Epithelial cell of prostate (primary cell): ENCODE measurements at regions not wholly inside any gene's neighbourhood (a gene's known extent, or its start where the extent isn't known, plus 50 kb on each side); places are given as distances from the start of the nearest gene placed in this dataset.
A peak's percentile ranks its signal among the peaks of the same experiment; 100 is the strongest.

ENCODE experiments used
- DNase-seq: peaks from one replicate; pipeline ENCODE4 v3.0.0-alpha.2; 2011; ENCODE audit warnings: low read depth, low spot score
- H3K27ac ChIP-seq: fragments of 450-650 bp; 2 replicates; pipeline ENCODE4 v1.5.1; 2017; ENCODE audit warnings: mild to moderate bottlenecking

DNA sequence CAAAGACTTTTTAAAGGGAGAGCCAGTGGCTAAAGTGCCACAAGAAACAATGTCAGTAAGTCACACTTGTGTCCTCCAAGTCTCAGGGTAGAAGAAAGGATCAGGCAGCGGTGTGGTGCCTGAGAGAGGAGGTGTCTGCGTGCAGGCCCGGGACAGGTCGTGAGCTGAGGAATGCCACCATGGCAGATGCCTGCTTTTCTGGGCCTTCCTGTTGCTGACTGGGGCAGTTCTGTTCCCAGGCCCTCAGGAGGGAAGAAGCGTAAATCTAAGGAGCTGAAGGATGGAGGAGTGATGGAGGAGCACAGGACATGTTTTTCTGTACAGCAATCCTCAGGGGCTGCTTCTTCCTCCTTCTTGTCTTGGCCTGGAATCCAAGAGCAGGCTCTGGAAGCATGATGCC, 165.8 kb downstream of the ZBTB18 start:
- no peak for DNase-seq
- no peak overlapping the region for H3K27ac ChIP-seq

DNA sequence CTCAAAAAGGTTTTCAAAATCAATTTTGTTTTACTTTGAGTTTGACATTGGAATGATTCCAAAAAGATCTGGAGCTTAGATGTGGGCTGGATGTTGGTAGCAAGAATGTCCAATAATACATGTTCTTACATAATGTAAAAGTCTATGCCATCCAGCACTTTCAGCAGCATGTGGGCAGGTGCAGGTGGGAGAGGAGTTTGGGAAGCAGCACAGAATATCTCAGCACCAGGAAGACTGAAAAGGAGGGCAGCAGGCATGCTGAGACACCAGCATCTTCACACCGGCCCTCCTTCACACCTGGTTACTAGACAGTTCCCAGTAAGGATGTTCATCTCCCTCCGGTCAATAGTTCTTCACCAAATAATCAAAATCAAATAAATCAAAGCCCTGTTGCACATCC, 166.6 kb downstream of the ZBTB18 start:
- no peak for DNase-seq
- H3K27ac ChIP-seq, result no peak overlapping the region

DNA sequence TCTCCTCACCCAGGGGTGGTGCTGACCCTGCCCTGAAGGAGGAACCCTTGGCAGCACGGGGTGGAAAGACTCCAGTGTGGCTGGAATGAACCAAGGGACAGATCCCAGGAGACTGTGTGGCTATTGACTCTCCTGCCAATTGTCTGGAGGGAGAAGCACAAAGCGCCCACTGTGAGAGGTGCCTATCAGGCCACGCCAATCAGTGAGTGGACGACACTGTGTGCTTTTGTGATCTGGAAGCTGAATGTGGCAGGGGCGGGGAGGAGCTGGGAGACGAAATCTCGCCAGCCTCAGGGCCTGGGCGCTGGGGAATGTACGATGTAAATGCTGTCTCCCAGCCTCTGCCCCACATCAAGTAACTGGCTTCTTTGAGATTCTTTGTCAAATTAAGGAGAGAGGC, 167.1 kb downstream of the ZBTB18 start:
- no peak for DNase-seq
- no peak overlapping the region for H3K27ac ChIP-seq

DNA sequence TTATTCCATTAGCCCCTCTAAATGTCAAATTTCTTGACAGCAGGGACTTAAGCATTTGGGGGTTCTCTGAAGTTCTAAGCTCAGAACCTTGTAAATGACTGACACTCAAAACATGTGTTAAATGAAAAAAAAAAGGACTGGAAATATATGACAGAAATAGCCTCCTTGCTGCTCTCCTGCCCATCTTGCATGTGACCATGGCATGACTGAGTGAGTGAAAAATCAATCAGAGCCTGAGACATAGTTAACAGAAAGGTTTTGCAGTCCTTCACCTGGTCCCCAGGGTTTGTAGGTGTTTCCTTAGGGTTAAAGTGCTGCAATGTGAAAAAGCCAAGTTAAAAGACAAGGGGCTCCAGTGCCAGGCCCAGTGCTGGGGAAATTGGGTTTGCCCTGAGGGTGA, 168.1 kb downstream of the ZBTB18 start:
- DNase-seq, result no peak
- H3K27ac ChIP-seq, result no peak overlapping the region

DNA sequence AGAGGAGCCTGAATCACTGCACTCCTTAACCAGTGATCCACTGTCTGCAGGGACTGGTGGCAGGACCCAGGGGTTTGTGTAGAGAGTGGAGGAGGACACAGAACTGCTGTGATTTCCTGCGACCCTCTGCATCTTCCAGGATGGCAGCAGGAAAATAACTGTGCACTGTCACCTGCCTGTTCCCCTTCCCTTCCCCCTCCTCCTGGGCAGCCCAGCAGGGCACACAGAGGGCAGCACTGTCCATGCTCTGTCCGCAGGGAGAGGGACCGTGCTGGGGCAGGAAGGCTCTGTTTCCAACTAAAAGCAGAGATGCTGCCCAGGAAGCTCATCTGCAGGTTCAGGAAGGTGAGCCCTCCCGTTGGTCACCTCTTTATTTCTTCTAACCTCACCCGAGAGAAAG, 168.7 kb downstream of the ZBTB18 start:
- no peak for DNase-seq

DNA sequence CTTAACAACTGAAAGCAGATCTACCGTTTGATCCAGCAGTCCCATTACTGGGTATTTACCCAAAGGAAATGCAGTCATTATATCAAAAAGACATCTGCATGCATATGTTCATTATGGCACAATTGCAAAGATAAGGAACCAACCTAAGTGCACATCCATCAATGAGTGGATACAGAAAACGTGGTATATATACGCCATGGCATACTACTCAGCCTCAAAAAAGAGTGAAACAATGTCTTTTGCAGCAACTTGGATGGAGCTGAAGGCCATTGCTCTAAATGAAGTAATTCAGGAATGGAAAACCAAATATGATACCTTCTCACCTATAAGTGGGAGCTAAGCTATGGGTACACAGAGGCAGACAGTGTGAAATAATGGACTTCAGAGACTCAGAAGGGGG, 169.3 kb downstream of the ZBTB18 start:
- H3K27ac ChIP-seq, result no peak overlapping the region
- no peak for DNase-seq

More for the DNA sequence above, 168.7 kb downstream of the ZBTB18 start:
- no peak overlapping the region for H3K27ac ChIP-seq

DNA sequence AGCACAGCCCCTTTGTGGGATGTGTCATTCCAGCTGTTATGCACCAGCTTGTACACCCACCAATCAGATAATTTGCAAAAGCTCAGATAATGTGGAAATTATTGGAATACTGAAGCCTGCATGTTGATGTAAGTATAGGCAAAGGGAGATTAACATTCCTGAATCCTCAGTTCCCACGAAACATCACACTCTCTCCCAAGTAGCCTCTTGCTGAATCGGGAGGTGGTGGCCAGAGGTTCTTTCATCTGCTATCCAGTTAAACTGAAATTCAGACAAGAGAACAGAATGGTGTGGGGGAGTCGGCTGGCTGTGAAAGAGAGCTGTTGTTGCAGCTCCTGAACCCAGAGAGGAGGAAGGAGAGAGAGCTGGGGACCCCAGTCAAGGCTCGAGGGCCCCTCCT, 170.9 kb downstream of the ZBTB18 start:
- DNase-seq, result no peak
- H3K27ac ChIP-seq, result no peak overlapping the region

DNA sequence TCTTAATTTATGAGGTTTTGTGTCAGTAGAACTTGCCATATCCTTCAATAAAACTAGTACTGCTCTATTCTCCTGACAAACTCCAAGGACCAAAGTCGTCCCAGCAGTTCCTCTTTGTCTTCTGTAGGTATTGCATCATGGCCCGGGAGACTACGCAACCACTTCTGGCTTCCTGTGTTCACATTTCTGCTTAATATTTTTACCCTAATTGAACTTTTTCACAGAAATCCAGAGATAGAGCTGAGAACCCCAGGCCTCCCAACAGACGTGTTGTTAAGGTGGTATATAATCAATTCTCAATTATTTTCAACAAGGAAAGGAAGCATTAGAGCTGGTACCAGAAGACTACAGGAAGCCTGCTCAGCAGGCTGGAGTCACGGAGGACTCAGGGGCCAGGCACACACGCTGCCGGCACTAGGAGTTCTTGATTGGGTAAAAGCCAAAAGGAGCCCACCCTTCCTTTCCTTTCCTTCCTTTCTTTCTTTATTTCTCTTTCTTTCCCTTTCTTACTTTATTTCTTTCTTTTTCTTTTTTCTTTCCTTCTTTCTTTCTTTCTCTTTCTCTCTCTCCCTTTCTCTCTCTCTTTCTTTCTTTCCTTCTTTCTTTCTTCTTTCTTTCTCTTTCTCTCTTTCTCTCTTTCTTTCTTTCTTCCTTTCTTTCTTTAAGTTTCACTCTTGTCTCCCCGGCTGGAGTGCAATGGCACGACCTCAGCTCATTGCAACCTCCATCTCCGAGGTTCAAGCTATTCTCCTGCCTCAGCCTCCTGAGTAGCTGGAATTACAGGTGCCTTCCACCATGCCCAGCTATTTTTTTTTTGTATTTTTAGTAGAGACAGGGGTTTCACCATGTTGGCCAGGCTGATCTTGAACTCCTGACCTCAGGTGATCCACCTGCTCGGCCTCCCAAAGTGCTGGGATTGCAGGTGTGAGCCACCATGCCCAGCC, 173.7 kb downstream of the ZBTB18 start:
- DNase-seq, result no peak
- no peak overlapping the region for H3K27ac ChIP-seq

DNA sequence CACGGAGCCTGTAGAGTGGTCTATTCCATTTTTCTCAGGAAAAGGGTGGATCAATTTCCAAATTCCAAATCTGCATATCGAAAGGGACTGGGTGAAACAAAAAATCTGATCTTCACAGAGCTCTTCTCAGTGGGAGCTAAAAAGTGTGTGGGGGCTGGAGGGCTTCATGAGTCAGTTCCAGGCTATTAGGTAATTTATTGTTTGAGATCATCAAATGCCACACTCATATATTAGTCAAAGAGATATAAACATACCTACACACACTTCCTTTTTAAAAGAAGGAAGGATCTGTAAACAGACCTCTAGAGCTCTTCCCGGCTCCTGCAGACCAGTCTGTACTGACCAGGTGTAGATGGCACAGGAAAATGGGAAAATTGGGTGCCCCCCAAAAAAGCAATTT, 175.4 kb downstream of the ZBTB18 start:
- no peak overlapping the region for H3K27ac ChIP-seq
- no peak for DNase-seq

DNA sequence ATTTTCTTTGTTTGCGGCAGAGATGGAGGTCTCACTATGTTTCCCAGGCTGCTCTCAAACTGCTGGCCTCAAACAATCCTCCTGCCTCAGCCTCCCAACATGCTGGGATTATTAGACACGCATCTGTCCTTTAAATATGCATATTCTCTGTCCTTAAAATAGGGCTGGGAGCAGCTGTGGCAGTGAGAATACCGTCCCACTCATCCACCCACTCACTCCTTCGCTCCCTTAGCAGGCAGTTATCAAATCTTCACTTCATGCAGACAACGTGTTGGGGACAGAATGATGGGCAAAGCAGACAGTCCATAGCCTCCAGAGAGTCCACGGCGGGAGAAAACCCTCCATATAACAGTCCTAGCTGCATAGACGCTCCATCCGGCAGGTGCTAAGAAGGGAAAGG, 179.4 kb downstream of the ZBTB18 start:
- H3K27ac ChIP-seq, result no peak overlapping the region
- no peak for DNase-seq

DNA sequence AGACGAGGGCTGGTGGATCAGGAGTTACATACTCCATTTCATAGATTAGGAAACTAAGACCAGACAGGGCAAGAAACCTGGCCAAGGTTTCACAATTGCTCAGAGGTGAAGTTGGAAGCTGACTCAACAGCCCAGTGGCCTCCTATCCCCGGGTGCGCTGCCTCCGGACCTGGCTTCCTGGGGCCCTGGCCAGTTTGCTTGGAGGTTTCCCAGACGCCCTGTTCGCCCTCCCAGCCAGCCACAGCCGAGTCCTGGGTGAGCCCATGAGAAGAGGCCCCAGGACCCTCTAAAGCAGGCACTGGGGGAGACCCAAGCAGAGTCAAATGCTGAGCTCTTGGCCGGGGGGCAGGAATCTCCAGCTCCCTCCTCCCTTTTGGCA, 180.1 kb downstream of the ZBTB18 start:
- no peak for DNase-seq
- peak overlapping the region; percentile 28 for H3K27ac ChIP-seq

DNA sequence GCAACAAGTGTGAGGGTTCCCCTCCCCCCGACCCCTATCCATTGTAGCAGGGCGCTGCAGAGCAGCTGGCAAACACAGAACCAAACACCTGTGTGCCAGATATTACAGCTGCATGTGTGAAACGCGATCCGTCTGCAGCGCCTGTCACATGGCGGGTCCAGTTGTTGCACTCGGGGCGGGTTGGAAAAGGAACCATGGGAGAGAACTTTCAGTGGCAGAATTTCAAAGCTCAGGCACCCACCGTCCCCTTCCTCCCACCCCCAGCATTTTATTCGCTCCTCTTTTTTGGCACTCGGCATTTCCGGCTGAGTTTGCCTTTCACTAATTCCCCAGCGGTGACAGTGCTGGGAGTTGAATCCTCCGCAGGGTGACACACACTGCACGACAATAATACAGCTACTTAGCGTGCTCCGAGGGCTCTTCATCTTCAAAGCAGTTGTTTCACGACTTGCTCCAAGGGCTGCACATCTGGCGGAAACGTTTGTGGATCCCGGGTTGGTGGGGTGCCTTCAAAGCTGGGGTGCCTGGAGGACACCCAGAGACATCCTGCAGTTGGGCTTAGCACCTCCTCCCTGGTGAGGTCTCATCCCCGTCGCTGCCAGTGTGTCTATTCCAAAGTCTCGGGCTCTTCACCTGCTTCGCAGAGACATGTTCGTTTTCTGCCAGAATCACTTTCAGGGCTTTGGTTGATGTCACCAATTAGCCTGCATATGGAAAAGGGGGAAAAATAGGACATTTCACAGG, 180.7 kb downstream of the ZBTB18 start:
- DNase-seq, result no peak
- H3K27ac ChIP-seq, result peak overlapping the region; percentile 28

DNA sequence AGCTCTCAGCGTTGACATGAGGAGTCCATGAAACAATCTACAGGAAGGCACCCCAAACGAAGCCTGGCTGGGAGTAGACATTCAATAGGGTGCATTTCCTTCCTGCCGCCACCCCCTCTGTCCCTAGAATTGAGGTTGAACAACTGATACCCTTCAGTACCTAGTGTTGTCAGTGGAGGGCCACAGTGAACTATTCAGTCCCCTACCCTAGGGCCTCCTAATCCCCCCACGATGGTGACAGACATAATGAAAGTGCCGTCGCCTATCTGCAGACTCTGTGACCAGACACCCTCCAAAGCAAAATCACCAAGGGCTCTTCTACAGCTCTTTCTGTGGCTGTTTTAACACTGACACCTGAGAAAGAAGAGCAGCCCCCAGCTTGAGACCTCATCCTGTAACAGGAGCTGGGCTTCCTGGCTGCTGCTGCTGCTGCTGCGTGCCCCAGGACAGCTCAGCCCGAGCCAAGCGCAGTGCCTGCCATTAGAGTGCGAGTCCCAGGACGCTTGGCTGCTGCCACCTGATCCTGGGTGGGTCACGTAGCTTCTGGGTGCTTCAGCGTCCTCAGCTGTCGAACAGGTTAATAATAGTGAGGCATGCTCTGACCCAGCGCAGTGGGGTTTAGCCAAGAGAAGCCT, 183.0 kb downstream of the ZBTB18 start:
- no peak for DNase-seq

DNA sequence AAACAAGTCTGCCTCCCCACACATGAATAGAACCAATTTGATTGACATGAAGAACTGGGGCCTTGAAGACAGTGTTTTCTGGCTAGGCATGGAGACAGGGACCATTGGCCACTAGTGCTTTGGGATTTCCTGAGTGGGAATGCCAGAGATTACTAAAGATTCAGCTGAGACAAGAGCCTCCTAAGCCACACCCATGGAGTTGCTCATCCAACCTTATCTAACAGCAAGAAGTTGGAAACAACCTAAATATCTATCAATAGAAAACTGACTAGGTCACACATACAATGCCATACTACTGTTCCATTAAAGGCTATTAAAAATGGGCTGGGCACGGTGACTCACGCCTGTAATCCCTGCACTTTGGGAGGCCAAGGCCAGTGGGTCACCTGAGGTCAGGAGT, 184.1 kb downstream of the ZBTB18 start:
- DNase-seq, result no peak
- H3K27ac ChIP-seq, result no peak overlapping the region

More for the DNA sequence above, 183.0 kb downstream of the ZBTB18 start:
- H3K27ac ChIP-seq, result no peak overlapping the region

DNA sequence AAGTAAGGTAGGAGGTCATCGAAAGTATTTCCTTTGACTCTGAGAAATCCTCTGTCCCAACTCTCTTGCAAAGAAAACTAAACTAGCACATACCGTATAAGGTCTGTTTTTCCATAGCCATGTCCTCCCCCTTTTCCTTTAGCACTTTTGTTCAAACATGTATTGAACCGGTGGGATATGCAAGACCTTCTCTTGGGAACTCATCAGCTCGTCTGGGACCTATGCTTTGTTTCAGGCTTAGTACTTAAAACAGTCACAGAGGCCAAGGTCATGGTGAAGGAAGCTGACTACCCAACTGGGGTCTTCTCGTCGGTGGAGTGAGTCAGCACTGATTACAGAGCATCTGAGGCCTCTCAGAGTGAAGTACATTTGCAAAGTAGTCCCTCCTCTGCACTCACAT, 185.0 kb downstream of the ZBTB18 start:
- DNase-seq, result no peak
- no peak overlapping the region for H3K27ac ChIP-seq

DNA sequence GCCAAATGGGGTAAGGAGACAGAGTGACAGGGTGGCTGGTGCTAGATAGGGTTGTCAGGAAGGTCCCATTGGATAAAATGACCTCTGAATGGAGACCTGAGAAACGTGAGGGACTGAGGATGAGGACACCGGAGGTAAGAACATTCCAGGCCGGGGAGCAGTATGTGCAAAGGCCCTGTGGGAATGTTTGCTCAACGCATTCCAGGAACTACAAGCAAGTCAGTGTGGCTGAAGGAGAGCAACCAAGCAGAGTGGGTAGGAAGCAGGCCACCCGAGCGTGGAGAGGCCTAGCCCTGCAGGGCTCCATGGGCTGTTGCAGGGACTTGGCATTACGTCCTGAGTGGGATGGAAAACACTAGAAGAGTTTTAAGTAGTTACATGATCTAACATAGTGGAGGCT, 185.6 kb downstream of the ZBTB18 start:
- DNase-seq, result no peak

DNA sequence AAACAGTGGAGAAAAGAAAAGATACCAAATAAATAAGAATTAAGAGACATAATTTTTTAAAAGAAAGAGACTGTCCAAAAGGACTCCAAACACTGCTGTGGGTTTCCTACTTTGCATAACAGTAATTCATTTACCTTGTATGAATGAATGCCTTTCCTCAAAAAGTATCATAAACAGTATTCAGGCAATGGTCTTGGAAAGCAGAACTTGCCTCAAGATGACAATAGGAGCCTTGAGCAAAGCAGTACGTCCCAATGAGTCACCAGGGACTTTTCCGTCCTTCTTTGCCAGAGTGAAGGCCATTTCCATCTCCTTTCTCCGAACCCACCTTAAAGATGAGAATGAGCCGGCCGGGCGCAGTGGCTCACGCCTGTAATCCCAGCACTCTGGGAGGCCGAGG, 186.4 kb downstream of the ZBTB18 start:
- DNase-seq, result no peak
- no peak overlapping the region for H3K27ac ChIP-seq

More for the DNA sequence above, 185.6 kb downstream of the ZBTB18 start:
- no peak overlapping the region for H3K27ac ChIP-seq

DNA sequence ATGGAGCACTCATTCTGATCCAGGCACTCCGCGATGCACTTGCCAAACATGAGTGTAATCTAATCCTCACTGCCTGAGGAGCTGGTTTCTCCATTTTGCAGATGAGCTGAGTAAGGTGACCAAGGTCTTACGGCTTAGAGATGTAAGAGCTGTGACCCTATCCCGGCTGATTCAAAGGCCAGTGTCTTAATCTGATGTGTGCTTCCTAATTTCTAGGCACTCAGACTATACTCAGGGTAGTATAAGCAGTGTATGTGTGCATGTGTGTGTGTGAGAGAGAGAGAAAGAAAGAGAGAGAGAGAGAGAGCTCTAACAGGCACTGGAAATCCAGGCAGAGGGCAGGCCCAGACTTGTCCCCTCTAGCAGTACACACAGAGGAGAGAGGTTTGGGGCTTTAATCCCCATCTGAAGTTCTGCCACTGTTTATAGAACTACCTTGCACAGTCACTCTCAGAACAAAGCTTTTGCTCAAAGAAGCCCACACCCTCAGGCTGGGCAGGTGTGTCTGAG, 188.2 kb downstream of the ZBTB18 start:
- peak overlapping the region; percentile 51 for H3K27ac ChIP-seq
- DNase-seq, result peak; percentile 71

DNA sequence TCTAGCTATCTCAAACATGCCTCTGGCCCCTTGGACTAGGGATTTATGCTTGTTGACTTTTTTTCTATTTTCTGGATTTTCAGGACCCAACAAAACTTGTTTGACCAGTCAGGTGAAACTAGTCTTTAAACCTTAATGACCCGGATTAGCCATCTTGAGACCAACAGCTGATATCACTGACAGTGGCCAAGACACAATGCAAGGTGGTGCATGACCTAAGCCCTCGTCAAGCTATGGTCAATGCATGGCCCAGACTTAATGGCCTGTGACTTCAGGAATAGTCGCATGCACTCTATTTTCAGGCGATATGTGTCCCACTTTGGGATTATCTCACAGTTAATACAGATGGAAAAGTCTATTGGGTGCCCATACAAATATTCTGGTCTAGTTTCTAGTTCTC, 190.4 kb downstream of the ZBTB18 start:
- DNase-seq, result no peak
- H3K27ac ChIP-seq, result no peak overlapping the region

DNA sequence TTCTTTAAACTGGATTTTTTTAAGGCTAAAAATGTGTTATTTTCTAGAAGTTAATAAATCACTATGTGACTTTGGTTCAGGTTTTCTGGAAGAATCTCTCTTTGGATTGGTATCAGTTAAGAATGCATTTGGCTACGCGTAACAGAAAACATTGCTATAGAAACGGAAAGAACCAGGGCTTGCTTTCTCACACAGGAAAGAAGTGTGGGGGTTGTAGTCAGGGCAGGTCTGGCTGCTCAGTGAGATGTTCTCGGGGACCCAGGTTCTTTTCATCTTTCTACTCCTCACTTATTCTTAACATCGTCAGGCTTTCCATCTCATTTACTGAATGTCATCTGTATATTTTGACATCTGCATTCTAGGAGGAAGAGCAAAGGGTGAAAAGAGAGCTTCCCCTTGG, 191.4 kb downstream of the ZBTB18 start:
- H3K27ac ChIP-seq, result no peak overlapping the region
- DNase-seq, result no peak

DNA sequence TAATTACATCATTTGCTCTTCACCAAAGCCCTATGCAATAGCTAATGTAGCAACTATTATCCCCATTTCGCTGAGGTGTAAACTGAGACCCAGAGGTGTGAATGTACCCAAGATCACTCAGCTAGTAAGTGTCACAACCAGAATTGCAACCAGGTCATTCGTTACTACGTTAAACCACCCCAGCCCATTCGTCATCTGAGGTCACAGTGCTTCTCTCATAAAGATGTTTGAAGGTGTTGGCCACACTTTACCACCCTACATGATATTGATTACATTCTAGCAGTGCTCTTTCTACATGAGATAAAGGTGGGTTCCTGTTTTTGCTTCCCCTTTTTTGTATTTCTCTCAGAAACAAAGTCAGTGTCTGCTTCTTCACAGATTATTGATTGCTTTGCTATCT, 195.3 kb downstream of the ZBTB18 start:
- no peak for DNase-seq
- no peak overlapping the region for H3K27ac ChIP-seq
